ENCODE measurements at regions not wholly inside any gene's neighbourhood (a gene's known extent, or its start where the extent isn't known, plus 50 kb on each side); places are given as distances from the start of the nearest gene placed in this dataset.

DNA sequence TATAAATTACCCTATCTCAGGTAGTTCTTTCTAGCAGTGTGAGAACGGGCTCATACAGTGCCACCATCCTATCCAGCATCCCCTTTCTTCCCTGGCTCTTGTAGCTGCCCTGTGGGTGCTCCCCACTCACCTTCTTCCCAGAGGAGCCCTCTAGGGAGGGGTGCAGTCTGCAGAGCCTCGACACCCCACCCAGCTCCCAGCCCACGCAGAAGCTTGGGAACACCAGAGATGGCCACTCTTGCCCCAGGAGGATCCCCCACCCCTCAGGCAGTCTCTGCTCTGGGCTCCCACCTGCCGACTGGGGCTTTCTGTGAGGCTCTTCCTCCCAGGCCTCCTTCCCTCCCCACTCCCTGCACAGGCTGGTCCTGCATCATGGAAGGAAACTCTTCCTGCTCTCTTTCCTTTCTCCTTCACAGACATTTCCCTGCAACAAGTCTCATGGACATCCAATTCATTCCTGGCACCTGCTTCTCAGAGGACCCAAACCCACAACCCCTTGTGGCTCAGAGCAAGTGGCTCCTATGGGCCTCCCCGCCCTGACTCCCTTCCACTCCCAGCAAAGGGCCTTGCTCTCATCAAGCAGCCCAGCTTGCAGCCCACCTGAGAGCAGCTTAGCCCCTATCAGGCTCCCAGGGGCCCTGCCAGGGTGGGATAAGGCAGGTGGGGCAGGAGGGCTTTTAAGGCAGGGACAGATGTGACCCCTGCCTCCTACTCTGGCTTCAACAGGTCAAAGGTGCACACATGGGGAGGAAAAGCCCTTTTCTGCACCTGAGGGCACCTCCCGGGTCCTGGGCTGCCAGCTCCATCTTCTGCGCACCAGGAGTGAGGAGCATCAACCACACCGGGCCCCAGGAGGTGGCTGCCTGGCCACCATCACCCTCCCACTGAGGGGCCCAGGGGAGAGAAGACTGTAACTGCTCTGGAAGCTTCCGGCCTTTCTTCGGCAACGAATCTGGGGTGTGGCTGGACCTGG is 263.8 kb upstream of the TNRC6C start:
- no peak for DNase-seq

DNA sequence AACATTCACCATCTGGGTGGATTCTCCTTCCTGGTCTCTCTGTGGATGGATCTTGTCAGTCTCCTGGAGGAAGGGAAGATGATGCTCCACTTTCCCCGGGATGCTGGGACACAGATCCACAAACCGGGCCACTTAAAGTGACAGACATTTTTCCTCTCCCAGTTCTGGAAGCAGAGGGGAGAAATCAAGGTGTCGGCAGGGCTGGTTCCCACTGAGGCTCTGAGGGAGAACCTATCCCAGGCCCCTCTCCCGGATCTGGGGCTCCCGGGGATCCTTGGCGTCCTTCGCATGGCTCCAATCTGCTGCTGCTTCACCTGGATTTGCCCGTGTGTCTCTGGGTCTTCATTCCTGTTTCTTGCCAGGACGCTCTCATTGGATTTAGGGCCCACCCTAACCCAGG is 263.1 kb upstream of the TNRC6C start:
- no peak for DNase-seq

DNA sequence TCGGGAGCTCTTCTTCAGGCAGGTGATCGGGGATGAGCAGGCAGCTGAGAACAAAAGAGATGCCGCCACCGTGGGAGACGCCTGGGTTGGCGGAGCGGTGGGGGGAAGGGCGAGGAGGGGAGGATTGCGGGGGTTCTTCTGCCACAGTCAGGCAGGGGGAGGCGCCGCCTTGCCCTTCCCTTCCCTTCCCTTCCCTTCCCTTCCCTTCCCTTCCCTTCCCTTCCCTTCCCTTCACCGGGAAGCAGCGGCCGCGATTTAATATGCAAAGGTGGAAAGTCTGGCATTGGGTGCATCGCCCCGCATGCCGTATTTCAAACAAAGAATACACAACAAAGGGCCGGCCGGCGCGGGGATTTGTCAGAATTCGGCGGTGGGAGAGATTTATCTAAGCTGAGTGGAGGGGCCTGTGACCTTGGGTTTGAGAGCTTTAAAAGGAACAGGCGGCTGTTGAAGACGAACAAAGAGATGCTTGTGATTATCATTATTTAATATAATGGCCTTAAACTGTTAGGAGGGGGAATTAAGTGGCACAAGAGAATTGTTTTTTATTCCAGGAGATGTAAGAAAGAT is 262.3 kb upstream of the TNRC6C start:
- DNase-seq: no peak

DNA sequence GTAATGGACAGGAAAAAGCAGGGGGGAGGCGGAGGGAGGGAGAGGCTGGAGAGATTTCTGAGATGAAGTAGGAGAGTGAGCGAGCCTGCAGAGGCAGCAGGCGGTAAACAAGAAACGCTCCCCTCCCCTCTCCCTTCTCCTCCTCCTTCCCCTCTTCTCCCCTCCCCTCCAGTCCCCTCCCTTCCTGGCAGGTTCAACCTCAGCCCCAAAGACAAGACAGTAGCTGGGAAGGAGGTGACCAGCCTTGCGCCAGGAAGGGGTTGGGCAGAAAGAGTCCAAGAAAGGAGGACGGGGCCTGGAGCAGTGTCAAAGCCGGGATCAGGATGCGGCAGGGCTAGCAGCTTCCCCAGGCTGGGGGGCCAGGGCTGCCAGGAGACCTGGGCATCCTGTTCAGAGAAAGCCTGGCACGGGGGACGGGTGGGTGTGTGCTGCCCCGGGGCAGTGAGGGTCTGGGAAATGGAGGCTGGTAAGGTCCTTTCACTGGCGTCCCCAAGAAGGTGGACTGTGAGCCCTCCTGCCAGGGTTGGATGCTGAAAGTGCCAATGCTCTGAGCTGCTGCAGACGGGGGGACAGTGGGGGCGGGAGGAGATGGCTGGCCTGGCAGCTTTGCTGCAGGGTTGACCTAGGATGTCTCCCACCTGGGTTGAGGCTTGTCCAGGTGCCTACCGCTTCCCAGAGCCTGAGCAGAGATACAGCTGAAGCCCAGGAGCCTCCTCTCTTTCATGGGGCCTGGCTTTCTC is 261.6 kb upstream of the TNRC6C start:
- DNase-seq: no peak

DNA sequence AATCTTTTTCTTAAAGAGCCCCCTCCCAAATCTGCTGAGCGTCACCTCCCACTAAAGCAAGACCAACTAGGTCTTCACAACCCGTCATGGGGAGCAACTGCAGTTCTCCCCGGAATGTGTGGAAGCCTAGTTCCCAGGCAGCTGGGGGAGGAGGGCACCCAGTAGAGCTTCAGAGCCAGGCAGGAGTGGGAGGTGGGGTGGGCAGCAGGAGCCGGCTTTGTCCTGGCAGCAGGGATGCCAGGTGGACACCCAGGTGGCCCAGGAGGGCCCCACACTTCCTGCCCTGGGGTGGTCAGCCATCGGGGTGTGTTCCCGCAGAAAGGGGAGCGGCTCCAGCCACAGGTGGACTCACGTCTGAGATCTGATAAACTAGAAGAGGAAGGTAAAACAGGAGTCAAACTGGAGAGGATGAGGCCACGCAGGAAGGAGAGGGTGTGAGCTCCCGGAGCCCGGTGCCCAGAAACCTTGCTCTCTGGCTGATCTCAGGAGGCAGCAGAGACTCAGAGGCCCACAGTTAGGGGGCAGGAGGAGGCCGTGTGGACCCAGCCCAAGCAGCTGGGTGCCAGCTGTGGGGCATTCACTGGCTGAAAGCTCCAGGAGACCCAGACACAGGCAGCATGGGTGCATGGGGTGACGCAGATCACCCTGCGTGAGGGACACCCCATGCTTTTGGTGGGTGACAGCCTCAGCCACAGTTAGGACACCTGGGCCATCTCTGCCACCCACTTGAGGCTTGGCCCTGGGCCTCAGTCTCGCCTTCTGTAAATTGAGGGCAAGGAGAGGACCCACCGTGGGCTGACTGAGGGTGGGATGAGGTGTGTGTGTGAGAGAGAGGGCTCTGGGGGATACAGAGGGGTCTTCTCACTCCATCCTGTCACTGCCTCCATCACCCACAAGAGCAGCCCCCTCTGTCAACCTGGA is 260.8 kb upstream of the TNRC6C start:
- DNase-seq: no peak

DNA sequence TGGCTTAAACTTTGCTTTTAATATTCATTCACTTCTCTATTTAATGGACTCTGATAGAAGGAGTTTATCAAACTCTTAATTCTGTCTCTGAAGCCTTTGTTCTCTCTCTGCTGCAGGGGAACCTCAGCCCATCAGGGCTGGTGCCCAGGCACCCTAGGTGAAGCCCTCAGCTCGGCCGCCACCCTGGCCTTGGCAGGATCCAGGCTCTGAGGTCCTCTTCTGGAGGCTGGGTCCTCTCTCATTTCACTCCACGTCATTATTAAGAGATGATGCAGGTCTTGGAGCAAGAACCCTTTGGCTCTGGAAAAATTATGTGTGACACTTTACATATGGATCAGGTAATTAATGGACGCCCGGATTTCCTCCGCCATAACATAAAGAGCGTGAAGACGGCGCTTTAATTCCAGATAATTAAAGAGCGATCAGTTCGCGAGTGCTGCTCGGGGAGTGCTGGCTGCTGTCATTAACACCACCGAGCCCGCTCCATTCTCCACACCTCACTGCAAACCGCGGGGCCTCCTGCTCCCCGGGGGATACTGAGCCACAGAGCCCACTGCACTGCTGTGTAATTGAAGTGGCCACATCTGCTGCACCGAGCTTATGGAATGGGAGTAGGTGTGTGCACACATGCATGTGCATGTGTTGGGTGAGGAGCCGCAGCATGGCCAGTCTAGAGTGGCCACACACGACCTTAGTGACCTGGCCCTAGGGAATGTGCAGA is 259.4 kb upstream of the TNRC6C start:
- DNase-seq: no peak

DNA sequence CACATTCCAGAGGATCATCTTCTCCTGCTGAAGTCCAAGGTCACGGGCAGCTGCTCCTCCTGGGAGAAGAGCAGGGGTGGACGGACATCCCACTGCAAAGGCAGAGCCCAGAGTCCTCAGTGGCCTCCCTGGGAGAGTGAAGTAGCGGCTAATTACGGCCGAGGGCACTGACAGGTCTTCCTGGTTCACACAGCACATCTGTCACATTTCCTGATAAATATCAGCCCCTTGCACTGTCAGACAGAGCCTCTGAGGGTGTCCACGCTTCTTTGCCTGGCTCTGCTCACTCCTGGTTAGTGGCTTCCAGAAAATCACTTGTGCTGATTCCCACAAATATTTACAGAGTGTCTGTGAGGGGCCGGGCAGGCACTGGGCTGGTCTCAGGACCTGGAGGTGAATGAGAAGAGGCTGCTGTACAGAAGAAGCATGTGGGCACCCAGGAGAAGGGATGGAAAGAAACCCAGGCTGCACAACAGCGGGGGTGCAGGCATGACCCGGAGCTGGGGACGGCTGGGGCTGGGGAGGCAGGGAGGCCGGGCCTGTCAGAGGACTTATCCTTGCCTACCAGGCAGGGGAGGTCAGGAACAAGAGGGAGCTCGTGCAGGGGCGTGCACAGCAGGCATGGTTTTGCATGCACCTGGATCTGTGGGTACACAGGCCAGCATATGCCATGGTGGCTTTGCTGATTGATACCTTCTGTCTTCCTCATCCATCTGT is 258.2 kb upstream of the TNRC6C start:
- no peak for DNase-seq

DNA sequence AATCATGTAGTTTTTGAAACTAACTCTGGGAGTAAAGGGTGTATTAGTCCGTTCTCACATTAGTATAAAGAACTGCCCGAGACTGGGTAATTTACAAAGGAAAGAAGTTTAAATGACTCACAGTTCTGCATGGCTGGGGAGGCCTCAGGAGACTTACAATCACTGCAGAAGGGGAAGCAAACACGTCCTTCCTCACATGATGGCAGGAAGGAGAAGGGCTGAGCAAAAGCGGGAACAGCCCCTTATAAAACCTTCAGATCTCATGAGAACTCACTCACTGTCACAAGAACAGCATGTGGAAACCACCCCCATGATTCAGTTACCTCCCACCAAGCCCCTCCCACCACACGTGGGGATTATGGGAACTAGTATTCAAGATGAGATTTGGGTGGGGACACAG is 256.5 kb upstream of the TNRC6C start:
- no peak for DNase-seq

DNA sequence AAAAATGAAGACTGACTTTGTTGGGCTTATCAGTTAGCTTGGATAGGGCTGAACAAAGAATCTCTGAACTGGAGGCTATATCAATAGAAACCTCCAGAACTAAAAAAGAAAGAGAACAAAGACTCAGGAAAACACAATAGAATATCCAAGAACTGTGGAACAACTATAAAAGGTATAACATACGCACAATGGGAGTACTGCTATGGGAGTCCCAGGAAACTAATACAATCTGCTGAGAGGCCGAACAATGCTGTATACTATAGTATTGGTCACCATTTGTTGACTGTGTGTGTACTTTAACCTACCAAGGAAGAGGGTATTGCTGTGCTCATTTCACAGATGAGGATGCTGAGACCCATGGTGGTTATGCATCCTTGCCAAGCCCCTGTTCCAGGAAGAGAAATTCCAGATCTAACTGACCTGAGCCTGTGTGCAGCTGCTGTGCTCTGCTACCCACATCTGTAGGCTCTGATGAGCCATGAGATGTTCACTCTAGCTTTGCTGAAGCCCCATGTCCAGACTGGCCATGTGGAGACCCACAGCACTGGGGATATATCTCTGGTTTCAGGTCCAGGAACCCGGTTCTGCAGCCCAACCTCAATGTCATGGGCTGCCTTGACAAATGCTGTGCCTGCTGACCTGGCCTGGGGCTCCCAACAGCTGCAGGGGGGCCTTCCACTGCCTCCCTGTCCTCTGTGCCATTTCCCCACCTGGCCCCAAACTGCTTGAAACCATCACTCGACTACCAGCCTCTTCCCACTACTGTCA is 254.3 kb upstream of the TNRC6C start:
- DNase-seq: no peak

DNA sequence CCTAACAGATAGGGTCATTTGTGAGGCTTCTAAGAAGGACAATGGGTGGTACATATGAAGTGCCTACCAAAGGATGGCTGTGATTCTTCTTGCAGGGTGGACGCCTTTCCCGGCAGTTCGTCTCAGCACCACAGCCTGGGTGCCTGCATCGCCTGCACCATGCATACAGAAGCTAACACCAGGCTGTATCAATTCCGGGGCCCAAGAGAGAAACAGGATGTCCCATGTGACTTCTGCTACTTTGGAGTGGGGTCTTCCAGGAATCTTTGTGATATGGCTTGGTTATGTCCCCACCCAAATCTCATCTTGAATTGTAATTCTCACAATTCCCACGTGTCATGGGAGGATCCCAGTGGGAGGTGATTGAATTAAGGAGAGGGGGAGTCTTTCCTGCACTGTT is 251.6 kb upstream of the TNRC6C start:
- no peak for DNase-seq

DNA sequence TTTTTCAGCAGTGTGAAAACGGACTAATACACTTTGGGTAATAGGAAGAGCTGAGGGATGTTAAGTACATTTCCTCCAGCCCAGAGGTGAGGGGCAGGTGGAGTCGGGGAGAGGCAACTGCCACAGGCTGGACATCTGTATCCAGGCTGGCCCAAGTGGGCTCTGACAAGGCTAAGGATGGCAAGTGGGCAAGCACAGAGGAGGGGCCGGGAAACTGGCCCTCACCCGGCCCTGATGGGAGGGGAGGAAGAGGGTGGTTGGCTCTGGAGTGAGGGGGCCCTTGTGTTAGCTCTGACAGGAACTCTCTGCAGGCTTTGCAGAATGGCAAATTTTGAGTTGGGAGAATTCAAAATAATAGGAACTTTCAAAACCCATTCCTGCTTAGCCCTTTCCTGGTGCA is 251.0 kb upstream of the TNRC6C start:
- DNase-seq: no peak

DNA sequence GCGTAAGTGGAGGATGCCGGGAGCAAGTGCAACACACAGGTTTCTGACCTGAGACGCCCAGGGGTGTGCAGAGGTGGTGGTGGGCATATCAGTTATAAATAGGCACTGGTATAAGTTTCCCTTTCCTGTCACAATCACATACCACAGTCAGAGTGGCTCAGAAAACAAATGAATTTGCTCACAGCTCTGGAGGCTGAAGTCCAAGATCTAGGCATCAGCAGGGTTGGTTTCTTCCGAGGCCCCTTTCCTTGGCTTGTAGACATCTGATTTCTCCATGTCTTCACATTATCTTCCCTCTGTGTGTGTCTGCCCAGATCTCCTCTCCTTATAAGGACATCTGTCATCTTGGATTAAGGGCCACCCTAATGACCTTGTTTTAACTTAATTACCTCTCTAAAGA is 250.5 kb upstream of the TNRC6C start:
- no peak for DNase-seq

DNA sequence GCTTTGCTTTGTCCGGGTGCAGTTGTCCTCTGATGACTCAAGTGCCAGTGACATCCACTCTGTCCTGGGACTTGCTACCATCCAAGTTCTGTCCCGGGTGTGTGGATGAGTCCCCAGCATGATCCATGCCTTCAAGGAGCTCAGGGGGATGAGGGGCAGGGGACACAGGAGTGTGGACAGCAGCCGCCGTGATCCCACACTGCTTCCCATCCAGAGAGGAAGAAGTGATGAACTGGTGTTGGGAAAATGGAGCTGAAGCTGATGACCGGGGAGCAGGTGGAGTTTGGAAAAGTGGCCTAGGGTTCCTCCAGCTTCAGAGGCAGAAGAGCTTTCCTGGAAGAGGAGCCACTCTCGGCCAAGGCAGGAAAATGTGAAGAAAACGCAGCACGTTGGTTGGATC is 249.6 kb upstream of the TNRC6C start:
- no peak for DNase-seq

DNA sequence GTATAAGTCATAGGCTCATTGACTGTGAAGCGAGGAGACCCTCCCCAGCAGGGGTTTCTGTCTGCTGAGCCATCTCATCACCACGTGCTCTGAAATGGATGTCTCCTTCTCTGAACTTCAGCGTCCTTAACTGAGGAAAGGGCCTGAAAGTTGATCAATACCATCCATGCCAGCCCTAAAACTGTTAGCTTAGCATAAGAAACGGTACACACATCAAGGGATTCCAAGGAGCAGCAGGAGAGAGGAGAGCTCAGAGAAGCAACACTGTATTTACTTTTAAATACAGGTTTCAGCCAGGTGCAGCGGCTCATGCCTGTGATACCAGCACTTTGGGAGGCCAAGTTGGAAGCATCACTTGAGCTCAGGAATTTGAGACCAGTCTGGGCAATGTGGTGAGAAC is 248.9 kb upstream of the TNRC6C start:
- DNase-seq: no peak

DNA sequence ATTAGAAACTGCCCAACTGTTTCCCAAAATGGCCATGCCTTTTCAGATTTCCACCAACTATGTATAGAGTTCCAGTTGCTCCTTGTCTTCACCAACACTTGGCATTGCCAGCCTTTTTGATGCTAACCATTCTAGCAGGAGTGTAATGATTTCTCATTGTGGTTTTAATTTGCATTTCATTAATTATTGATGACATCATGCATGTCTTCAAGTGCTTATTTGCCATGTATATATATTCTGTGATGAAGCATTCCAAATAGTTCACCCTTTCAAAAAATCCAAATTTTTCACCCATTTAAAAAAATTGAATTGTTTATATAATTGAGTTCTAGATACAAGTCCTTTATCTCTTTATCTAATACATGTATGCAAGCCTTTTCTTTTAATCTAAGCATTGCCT is 245.9 kb upstream of the TNRC6C start:
- DNase-seq: no peak

DNA sequence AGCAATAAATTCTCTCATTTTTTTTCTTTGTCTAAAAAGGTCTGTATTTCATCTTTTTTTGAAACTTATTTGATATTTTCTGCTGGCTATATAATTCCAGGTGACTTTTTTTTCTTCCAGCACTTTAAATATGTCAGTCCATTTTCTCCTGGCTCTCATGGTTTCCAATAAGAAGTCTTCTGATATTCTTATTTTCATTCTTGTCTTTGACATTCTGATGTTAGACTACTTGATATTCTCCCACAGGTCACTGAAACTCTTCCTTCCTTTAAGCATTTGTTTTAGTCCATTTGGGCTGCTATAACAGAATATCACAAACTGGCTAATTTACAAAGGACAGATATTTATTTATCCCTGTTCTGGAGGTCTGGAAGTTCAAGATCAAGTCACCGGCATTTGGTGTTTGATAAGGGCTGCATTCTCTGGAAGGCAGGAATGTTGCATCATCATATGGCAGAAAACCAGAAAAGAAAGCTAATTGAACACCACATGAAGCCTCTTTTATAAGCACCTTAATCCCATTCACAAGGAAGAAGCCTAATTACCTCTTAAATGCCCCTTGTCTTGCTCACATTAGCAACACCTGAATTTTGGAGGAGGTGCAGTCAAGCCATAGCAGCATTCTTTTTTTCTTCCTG is 242.1 kb upstream of the TNRC6C start:
- no peak for DNase-seq

DNA sequence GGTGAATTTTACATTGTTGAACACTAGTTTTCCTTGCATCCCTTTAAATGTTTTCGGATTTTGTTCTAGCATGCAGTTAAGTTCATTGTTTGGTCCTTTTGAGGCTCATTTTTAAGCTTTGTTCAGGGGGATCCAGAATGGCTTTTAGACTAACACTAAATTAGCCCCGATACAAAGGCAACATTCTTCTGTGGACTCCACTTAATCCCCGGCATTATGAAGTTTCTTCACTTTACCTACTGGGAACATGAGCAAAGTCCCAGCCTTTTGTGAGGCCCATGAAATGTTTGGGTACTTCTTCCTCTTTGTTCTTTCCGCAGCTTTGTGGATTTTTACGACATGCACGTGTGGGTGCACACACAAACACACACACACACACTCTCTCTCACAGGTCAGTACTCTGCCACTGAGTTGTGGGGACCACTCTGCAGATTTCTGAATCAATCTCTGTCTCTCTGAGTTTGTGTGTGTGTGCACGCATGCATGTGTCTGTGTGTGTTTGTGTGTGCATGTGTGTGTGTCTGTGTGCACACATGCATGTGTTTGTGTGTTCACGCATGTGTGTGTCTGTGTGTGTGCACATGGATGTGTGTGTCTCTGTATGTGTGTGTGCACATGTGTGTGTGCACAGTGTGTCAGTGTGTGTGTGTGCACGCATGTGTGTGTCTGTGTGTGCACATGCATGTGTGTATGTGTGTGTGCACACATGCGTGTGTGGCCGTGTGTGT is 240.4 kb upstream of the TNRC6C start:
- peak; percentile 1 for DNase-seq

DNA sequence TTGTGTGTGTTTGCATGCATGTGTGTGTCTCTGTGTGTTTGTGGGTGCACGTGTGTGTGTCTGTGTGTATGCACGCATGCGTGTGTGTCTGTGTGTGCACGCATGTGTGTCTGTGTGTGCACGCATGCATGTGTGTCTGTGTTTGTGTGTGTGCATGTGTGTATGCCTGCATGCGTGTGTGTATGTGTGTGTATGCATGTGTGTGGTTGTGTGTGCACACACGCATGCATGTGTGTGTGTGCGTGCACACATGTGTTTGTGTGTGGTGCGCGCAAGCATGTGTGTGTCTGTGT is 239.9 kb upstream of the TNRC6C start:
- DNase-seq: no peak

DNA sequence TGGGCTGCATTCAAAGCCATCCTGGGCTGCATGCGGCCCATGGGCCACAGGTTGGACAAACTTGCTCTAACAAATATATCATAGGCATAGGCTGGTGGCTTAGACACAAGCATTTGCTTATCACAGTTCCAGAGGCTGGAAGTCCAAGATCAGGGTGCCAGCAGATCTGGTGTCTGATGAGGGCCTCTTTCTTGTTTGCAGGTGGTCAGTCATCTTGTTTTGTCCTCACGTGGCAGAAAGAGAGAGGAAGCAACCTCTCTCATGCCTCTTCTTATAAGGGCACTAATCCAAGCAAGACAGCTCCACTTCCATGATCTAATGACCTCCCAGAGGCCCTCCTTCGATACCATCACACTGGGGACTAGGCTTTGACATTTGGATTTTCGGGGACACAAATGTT is 238.7 kb upstream of the TNRC6C start:
- no peak for DNase-seq

Data from stimulated activated CD4-positive, alpha-beta T cell treated with anti-CD3 and anti-CD28 coated beads, Interleukin-4, amount 100 ng/mL, for 24 hours (primary cell).